AG09319 (cell line): ENCODE measurements at regions not wholly inside any gene's neighbourhood (a gene's known extent, or its start where the extent isn't known, plus 50 kb on each side); places are given as distances from the start of the nearest gene placed in this dataset.

ENCODE experiments used
- DNase-seq: peaks from one replicate; pipeline ENCODE4 v3.0.0-alpha.2; 2010; ENCODE audit warnings: low read depth; ENCODE audit errors: extremely low read depth
- TF ChIP-seq, protein P1 (sequence below): IDR thresholded peaks from 2 replicates; pipeline ENCODE4 v1.5.1; 2011; ENCODE audit warnings: low read depth, mild to moderate bottlenecking, inconsistent platforms, low read length, moderate library complexity

DNA sequence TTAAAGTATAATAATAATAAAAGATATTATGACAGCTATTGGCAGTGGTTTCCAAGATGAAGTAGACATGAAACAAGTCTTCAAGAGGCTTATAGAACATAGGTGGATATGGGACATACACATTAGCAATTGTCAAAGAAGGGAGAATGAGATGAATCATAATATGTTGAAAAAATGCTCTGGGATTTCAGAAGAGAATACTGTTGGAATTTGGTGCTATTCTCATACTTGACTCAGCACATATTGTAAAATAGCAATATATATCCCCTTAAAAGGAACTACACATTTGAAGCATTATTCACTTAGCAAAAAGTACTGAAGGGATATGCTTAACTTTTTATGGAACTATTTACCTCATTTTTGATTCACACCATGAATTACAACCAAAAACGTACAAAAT is 577.2 kb upstream of the PCDH15 start:
- no peak for DNase-seq
- TF ChIP-seq, protein P1, sequence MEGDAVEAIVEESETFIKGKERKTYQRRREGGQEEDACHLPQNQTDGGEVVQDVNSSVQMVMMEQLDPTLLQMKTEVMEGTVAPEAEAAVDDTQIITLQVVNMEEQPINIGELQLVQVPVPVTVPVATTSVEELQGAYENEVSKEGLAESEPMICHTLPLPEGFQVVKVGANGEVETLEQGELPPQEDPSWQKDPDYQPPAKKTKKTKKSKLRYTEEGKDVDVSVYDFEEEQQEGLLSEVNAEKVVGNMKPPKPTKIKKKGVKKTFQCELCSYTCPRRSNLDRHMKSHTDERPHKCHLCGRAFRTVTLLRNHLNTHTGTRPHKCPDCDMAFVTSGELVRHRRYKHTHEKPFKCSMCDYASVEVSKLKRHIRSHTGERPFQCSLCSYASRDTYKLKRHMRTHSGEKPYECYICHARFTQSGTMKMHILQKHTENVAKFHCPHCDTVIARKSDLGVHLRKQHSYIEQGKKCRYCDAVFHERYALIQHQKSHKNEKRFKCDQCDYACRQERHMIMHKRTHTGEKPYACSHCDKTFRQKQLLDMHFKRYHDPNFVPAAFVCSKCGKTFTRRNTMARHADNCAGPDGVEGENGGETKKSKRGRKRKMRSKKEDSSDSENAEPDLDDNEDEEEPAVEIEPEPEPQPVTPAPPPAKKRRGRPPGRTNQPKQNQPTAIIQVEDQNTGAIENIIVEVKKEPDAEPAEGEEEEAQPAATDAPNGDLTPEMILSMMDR = no peak

GRCh38 chr10:55374917-55375316 is 573.9 kb upstream of the PCDH15 start:
- DNase-seq = no peak
- TF ChIP-seq, protein P1 = no peak

DNA sequence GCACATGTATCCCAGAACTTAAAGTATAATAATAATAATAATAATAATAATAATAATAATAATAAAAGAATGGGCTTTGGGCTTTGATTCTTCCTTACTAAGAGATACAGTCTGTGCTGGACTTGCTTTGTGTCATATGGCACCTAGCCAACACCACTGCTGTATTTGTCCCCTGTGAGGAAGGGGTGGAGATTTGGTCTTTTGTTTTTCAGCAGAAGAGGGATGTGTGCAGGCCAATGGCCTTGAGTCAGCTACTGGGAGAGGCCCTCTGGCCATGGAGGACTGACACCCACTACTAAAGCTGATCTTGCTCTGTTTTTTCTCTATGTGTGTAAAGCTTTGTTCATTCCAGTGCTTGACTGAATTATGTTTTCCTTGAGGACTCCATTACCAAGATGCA is 573.0 kb upstream of the PCDH15 start:
- TF ChIP-seq, protein P1 = no peak
- no peak for DNase-seq

- no peak for DNase-seq
- TF ChIP-seq, protein P1 = no peak
Measured at GRCh38 chr10:55369670-55370420, 568.8 kb upstream of the PCDH15 start.

DNA sequence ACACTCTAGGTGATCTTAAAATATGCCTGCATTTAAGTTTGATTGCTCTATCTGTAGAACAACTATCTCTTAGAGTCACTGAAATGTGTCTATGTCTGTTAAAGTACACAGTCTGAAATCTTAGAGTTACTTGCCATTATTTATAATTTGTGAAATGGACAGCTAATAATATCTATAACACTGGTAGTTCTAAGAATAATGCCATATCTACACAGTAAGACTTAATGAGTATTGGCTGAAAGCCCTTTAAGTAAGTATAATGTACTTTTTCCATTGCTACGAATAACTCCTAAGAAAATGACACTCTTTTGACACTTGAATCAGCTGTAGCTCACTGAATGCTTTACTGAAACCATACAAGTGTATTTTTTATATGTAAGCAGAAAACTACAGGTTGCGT is 567.4 kb upstream of the PCDH15 start:
- TF ChIP-seq, protein P1 = no peak
- DNase-seq = no peak

DNA sequence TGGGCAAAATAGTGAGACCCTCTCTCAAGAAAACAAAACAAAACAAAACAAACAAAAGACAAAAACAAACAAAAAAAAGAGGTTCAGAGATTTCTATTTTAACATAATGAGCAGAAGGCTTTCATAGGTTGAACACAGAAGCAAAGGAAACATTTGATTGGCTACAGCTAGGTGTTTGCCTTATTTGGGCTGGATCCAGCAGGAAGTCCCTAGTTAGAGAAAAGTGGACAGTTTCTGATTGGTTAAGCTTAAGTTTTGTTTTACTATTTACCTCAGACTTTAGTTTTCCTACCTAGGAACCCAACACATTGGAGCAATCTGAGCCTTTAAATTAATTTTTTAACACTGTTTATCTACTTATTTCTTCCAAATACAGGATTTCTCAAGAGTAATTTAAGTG is 566.5 kb upstream of the PCDH15 start:
- TF ChIP-seq, protein P1 = no peak
- no peak for DNase-seq

DNA sequence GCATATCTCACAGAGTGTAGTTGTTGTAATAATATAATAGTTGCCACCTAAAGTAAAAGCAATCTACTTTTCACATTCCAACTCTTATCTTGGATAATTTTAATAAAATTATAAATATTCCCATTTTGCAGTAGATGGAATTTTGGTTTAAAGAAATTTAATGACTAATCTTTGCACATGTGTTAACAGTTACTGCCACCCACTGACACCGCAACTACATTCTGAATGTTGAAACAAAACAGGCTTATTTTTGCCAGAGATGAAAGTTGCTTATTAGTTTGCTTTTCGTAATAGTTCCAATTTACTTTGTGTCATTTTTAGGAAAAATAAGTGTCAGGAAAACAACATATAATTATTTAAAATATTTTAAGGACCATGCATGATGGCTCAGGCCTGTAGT is 557.5 kb upstream of the PCDH15 start:
- DNase-seq = no peak
- TF ChIP-seq, protein P1 = no peak
